ENCODE measurements at regions not wholly inside any gene's neighbourhood (a gene's known extent, or its start where the extent isn't known, plus 50 kb on each side); places are given as distances from the start of the nearest gene placed in this dataset.

- CTCF ChIA-PET: no interaction called here
- Mint-ChIP-seq H3K4me3 (no peak overlapping the region), H3K9me3 (no peaks in the 10 kb centered on the region), H3K27ac (no peak overlapping the region), H3K27me3 (ENCODE audit: low read depth) (no peaks in the 10 kb centered on the region), H3K4me1 (peaks cover 34% of the 10 kb centered on the region), H3K36me3 (no peaks in the 10 kb centered on the region)
- no peak for TF ChIP-seq NFE2L1 (CRISPR knock-in tag; IDR thresholded peaks at IDR 0.05)
- TF ChIP-seq ETV6 (CRISPR knock-in tag; IDR thresholded peaks at IDR 0.05): no peak
- TF ChIP-seq KAT7 (CRISPR knock-in tag; IDR thresholded peaks at IDR 0.05; ENCODE audit: borderline replicate concordance): no peak
- no peak for TF ChIP-seq TEAD1 (CRISPR knock-in tag; IDR thresholded peaks at IDR 0.05)
- TF ChIP-seq ATF2 (CRISPR knock-in tag; IDR thresholded peaks at IDR 0.05; ENCODE audit: borderline replicate concordance, low read depth): no peak
- TF ChIP-seq SMAD3 (CRISPR knock-in tag; IDR thresholded peaks at IDR 0.05; ENCODE audit: borderline replicate concordance): no peak
- no peak for TF ChIP-seq SP1 (CRISPR knock-in tag; conservative IDR thresholded peaks at IDR 0.05)
- TF ChIP-seq ZNF512 (CRISPR knock-in tag; IDR thresholded peaks at IDR 0.05; ENCODE audit: borderline replicate concordance): no peak
- no peak for TF ChIP-seq ZNF138 (CRISPR knock-in tag; conservative IDR thresholded peaks at IDR 0.05)
- TF ChIP-seq, protein P1, sequence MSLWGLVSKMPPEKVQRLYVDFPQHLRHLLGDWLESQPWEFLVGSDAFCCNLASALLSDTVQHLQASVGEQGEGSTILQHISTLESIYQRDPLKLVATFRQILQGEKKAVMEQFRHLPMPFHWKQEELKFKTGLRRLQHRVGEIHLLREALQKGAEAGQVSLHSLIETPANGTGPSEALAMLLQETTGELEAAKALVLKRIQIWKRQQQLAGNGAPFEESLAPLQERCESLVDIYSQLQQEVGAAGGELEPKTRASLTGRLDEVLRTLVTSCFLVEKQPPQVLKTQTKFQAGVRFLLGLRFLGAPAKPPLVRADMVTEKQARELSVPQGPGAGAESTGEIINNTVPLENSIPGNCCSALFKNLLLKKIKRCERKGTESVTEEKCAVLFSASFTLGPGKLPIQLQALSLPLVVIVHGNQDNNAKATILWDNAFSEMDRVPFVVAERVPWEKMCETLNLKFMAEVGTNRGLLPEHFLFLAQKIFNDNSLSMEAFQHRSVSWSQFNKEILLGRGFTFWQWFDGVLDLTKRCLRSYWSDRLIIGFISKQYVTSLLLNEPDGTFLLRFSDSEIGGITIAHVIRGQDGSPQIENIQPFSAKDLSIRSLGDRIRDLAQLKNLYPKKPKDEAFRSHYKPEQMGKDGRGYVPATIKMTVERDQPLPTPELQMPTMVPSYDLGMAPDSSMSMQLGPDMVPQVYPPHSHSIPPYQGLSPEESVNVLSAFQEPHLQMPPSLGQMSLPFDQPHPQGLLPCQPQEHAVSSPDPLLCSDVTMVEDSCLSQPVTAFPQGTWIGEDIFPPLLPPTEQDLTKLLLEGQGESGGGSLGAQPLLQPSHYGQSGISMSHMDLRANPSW (CRISPR knock-in tag; conservative IDR thresholded peaks at IDR 0.05; ENCODE audit: low read depth): no peak
- TF ChIP-seq ESRRA (CRISPR knock-in tag; IDR thresholded peaks at IDR 0.05; ENCODE audit: borderline replicate concordance): no peak
- no peak for TF ChIP-seq ATF3 (CRISPR knock-in tag; conservative IDR thresholded peaks at IDR 0.05)
- TF ChIP-seq MAX (CRISPR knock-in tag; IDR thresholded peaks at IDR 0.05): no peak
- TF ChIP-seq JUN (CRISPR knock-in tag; IDR thresholded peaks at IDR 0.05): no peak
- no peak for TF ChIP-seq SMAD4 (CRISPR knock-in tag; IDR thresholded peaks at IDR 0.05)
- TF ChIP-seq, protein P2, sequence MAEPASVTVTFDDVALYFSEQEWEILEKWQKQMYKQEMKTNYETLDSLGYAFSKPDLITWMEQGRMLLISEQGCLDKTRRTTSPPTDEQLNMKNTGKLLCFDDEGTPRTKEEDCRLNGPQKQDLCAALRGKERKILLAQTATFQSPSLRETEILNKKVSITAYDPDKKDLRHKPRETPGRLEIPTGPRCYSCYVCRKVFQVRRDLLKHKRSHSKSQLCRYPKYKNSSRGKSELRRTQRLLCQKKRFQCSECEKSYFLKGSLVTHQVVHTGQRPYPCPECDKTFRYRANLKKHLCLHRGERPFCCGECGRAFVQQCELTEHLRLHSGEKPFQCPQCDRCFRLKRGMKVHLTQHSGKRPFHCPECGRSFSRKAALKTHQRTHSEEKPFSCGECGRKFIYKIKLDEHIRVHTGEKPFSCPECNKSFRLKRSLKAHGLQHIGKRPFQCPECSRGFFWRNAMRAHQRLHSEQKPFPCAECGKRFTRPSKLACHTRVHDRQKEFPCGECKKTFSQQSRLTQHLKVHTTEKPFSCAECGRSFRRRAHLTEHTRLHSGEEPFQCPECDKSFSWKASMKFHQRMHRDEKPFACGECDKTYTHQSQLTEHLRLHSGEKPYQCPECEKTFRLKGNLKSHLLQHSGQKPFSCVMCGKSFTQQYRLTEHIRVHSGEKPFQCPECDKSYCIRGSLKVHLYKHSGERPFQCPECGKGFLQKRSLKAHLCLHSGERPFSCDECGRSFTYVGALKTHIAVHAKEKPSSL (CRISPR knock-in tag; conservative IDR thresholded peaks at IDR 0.05): no peak
- TF ChIP-seq ZBTB21 (CRISPR knock-in tag; IDR thresholded peaks at IDR 0.05; ENCODE audit: borderline replicate concordance): no peak
- TF ChIP-seq MXD4 (CRISPR knock-in tag; IDR thresholded peaks at IDR 0.05; ENCODE audit: borderline replicate concordance): no peak
- TF ChIP-seq PRDM15 (CRISPR knock-in tag; IDR thresholded peaks at IDR 0.05): no peak
- POLR2A ChIA-PET: no interaction called here
- no peak for DNase-seq (ENCODE audit: low spot score)
- ATAC-seq: no peak; the same call in 1 of the 2 replicates
Measured at GRCh38 chr6:145151624-145152023, 583.7 kb downstream of the EPM2A start.

Measured in WTC11 (cell line).